Fibroblast of the aortic adventitia (primary cell): ENCODE measurements at regions not wholly inside any gene's neighbourhood (a gene's known extent, or its start where the extent isn't known, plus 50 kb on each side); places are given as distances from the start of the nearest gene placed in this dataset.

Experiments
- DNase-seq: peaks from one replicate; pipeline ENCODE4 v3.0.0-alpha.2; 2010; ENCODE audit warnings: low read depth
- H3K4me3 ChIP-seq: 2 replicates; pipeline ENCODE4 v1.5.1; 2011; ENCODE audit warnings: low read depth, mild to moderate bottlenecking, control low read depth, low read length, moderate library complexity
- TF ChIP-seq, protein P1 (sequence below): IDR thresholded peaks from 2 replicates; pipeline ENCODE4 v1.5.1; 2011; ENCODE audit warnings: mild to moderate bottlenecking, low read length, control low read depth, inconsistent platforms; ENCODE audit not compliant: insufficient read depth

- no peak for DNase-seq
- TF ChIP-seq, protein P1, sequence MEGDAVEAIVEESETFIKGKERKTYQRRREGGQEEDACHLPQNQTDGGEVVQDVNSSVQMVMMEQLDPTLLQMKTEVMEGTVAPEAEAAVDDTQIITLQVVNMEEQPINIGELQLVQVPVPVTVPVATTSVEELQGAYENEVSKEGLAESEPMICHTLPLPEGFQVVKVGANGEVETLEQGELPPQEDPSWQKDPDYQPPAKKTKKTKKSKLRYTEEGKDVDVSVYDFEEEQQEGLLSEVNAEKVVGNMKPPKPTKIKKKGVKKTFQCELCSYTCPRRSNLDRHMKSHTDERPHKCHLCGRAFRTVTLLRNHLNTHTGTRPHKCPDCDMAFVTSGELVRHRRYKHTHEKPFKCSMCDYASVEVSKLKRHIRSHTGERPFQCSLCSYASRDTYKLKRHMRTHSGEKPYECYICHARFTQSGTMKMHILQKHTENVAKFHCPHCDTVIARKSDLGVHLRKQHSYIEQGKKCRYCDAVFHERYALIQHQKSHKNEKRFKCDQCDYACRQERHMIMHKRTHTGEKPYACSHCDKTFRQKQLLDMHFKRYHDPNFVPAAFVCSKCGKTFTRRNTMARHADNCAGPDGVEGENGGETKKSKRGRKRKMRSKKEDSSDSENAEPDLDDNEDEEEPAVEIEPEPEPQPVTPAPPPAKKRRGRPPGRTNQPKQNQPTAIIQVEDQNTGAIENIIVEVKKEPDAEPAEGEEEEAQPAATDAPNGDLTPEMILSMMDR, result no peak
- H3K4me3 ChIP-seq, result no peak overlapping the region
Measured at GRCh38 chr1:203969846-203970245, 103.1 kb upstream of the SOX13 start.

DNA sequence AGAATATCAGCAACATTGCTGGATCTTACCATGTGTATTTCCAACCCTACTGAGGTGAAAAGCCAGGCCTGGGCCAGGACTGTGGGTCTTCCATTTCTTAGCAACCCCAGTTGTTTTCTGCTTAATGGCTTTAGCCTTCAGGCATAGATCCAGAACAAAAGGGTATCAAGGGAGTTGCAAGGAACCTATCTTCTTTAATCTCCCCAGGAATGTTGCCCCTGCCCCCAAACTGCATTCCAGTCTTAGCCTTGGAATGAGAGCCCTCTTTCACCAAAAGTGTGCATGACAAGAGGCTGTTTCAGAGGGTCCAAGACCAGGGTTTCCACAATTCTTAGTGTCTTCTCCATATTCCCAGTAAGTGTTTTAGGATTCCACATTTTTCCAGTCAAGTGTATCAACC is 87.9 kb upstream of the SOX13 start:
- DNase-seq, result no peak
- TF ChIP-seq, protein P1, result no peak
- H3K4me3 ChIP-seq, result no peak overlapping the region

DNA sequence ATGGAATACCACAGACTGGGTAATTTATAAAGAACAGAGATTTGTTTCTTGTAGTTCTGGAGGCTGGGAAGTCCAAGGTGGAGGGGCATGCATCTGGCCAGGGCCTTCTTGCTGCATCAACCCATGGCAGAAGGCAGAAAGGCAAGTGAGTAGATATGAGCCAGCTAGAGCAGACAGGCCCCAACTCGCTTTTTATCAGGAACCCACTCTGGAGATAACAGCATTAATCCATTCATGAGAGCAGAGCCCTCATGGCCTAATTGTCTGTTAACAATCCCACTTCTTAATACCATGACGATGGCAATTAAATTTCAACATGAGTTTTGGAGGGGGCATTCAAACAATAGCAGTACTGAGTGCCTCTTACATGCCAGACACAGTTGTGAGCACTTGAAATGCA is 87.2 kb upstream of the SOX13 start:
- no peak for DNase-seq
- TF ChIP-seq, protein P1, result no peak
- H3K4me3 ChIP-seq, result no peak overlapping the region

- DNase-seq, result no peak
- TF ChIP-seq, protein P1, result no peak
- no peak overlapping the region for H3K4me3 ChIP-seq
Measured at GRCh38 chr1:203986887-203987461, 85.9 kb upstream of the SOX13 start.

DNA sequence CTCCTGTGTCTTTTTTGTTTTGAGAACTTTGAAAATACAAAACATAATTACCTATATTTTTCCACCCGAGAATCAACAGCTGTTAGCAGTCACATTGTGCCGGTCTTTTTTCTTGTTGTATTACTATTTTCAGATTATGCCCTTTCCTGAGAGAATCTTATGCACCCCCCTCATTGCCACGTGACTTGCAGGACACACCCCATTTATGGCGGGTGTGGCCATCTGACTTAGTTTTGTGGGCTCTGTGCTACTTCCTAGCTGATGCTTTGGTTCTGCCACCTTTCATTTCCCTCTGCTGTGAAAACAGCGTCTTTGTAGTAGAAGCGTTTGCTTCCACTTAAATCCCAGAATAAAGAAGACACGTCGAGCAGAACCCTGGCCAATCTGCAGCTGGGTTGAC is 82.8 kb upstream of the SOX13 start:
- no peak overlapping the region for H3K4me3 ChIP-seq
- TF ChIP-seq, protein P1, result no peak
- no peak for DNase-seq

DNA sequence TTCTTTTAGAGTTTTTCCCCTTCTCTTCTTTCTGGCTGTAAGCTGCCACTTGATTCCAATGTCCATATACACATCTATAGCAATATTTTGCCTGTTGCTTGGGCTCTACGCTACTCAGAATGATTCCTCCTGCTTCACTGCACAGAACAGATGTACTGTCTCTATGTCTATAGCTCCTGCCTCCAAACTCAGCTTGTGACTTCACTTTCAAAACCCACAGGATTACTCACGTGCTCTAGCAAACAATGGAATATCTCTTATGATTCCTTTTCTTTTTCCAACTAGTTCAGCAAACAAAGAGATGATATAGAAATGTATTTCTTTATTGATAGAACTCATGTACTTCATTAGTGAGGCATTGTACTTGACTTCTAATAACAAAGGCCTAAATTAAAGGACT is 80.5 kb upstream of the SOX13 start:
- DNase-seq, result peak; percentile 46
- TF ChIP-seq, protein P1, result no peak
- H3K4me3 ChIP-seq, result no peak overlapping the region

DNA sequence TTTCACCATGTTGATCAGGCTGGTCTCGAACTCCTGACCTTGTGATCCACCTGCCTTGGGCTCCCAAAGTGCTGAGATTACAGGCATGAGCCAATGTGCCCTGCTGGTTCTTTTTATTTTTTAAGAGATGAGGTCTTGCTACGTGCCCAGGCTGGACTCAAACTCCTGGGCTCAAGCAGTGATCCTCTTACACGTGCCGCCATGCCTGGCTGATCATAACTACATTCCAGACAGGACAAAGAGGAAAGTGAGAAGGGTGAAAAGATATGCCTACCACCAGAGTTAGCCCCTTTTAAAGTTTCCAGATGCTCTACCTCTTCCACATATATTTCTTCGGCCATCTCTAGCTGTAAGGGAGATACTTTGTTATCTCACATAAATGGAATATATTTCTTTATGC is 79.7 kb upstream of the SOX13 start:
- no peak overlapping the region for H3K4me3 ChIP-seq
- TF ChIP-seq, protein P1, result no peak
- no peak for DNase-seq
